Urinary bladder (tissue), 3 donors: ENCODE measurements at regions not wholly inside any gene's neighbourhood (a gene's known extent, or its start where the extent isn't known, plus 50 kb on each side); places are given as distances from the start of the nearest gene placed in this dataset.
"Not testable (repeated sequence)": the region's sequence is repeated elsewhere in the genome, so short reads cannot be mapped to it uniquely, and the experiment has no call there.

ENCODE experiments used
- DNase-seq: peaks from one replicate; pipeline ENCODE4 v3.0.0-alpha.2; 2015; ENCODE audit errors: extremely low spot score
- H3K27ac ChIP-seq: one replicate; pipeline ENCODE4 v1.5.1; 2013; ENCODE audit warnings: low read depth, mild to moderate bottlenecking, moderate library complexity
- H3K36me3 ChIP-seq: one replicate; pipeline ENCODE4 v1.6.1; 2013; ENCODE audit warnings: mild to moderate bottlenecking, moderate library complexity; ENCODE audit not compliant: insufficient read depth
- H3K4me1 ChIP-seq: one replicate; pipeline ENCODE4 v1.6.1; 2013; ENCODE audit warnings: mild to moderate bottlenecking, moderate library complexity; ENCODE audit not compliant: insufficient read depth
- H3K4me3 ChIP-seq: one replicate; pipeline ENCODE4 v1.5.1; 2013; ENCODE audit warnings: low read depth, low read length
- WGBS: extraction: QIAGEN DNeasy Blood & Tissue Kit; methylation state at CpG from one replicate; pipeline ENCODE4 v1.1.7; 2013; 5-methylcytosine and 5-hydroxymethylcytosine counted together
- donor health status: healthy with polysubstance abuse.
- donor health status: healthy.

DNA sequence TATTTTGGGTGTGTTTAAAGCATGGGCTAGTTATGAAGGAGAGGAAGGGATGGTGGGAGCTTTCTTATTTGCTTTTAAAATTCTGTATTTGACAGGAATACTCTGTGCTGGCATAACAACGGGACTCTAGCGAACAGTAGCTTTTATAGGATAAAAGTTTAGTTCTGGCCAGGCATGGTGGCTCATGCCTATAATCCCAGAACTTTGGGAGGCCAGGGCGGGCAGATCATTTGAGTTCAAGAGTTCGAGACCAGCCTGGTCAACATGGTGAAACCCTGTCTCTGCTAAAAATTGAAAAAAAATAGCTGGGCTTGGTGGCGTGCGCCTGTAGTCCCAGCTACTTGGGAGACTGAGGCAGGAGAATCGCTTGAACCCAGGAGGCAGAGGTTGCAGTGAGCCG is 71.5 kb upstream of the GADD45A start:
- H3K27ac ChIP-seq, DNase-seq, H3K4me3 ChIP-seq, H3K36me3 ChIP-seq, H3K4me1 ChIP-seq: not testable (repeated sequence)
- 92% methylated on average over 8 of the region's 8 CpGs for WGBS

DNA sequence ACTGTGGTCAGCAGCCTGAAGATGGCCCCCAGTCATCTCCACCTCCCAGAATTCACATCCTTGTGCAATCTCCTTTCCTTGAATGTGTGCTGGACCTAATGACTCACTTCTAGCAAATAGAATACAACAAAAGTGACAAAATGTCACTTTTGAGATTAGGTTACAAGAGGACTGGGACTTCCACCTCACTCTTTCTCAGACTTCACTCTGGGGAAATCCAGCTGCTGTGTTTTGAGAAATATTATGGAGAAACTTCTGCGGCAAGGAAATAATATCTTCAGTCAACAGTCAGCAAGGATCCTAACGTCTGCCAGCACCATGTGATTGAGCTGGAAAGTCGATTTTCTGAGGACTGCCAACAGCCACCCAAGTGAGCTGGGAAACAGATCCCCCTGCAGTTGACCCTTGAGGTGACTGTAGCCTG is 70.5 kb upstream of the GADD45A start:
- no peak overlapping the region for H3K27ac ChIP-seq
- 76% methylated on average over 3 of the region's 3 CpGs for WGBS

DNA sequence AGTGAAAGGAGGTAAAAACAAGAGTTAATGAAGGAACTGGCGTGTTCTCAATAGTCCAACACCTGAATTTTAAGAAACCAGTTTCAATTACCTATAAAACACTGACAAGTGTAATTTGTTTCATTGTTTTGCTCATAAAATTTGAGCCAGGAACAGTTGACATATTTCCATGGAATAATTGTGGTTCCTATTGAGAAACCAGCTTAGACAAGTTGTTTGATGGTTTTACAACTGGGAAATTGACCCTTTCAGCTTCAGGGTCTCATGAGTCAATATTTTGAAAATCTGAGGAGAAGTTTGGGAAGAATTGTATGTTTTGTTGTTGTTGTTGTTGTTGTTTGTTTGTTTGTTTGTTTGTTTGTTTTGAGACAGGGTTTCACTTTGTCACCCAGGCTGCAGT is 69.1 kb upstream of the GADD45A start:
- H3K27ac ChIP-seq, result no peak overlapping the region
- H3K36me3 ChIP-seq, result no peaks in the 10 kb centered on the region

More for the DNA sequence above, 70.5 kb upstream of the GADD45A start:
- Histone ChIP-seq H3K4me3 (no peak overlapping the region), H3K4me1 (no peaks in the 10 kb centered on the region), H3K36me3 (no peaks in the 10 kb centered on the region)
- DNase-seq, result no peak

DNA sequence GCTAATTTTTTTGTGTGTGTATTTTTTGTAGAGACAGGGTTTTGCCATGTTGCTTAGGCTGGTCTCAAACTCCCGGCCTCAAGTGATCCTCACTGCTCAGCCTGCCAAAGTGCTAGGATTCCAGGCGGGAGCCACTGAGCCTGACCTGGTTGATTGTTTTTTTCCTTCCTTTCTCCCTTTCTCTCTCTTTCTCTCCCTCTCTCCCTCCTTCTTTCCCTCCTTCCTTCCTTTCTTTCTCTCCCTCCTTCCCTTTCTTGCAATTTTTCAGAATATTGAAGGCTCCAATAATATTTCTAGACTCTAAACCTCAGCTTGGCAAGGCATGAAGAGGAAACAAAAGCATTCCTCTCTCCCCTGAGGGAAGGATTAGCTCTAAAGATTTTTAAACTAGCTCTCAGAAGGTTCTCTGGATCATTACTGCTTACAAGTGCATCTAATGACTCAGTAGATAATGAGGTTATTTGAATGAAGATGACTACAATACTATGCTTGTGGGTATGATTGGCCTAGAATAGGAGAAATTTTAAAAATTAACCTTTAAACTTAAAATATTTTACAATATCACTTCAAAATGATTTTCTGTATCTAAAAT is 68.5 kb upstream of the GADD45A start:
- no peaks in the 10 kb centered on the region for H3K36me3 ChIP-seq
- H3K4me3 ChIP-seq, result no peak overlapping the region
- no peaks in the 10 kb centered on the region for H3K4me1 ChIP-seq
- no peak for DNase-seq
- H3K27ac ChIP-seq, result no peak overlapping the region
- WGBS, result 93% methylated on average over 2 of the region's 2 CpGs

More for the DNA sequence above, 69.1 kb upstream of the GADD45A start:
- H3K4me3 ChIP-seq, result no peak overlapping the region
- no peak for DNase-seq
- 98% methylated on average over 1 of the region's 1 CpG for WGBS
- no peaks in the 10 kb centered on the region for H3K4me1 ChIP-seq

DNA sequence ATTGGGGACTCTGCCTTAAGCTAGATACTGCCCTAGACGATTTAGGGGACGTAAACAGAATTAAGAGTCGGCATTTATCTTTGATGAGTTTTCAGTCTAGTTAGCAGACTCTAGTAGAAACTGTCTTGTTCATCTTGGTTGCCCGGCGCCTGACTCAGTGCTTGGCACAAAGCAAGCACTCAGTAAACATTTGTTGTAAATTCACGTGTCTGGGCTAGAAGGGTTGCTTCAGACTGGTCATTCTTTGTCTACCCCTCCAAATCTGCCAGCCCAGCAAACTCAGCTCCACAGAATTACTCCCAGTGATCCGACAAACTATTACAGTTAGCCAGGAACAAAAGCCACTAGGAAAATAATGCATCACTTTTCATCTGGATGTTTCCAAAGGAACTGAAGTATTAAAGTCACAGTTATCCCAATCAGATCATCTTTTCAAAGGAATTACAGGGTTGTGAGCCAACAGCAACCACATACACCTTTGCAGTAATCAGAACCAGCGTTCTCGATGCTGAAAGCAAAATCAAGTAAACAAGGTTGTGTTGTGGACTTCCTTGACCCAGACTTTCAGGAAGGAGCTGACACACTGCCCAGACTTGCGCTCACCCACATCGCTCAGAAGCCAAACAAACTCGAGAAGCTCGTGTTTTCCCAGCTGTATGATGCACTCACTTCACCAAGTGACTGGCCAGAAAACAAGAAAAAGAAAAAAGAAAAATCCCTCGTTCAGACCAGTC is 66.5 kb upstream of the GADD45A start:
- Histone ChIP-seq H3K36me3 (no peaks in the 10 kb centered on the region), H3K4me1 (no peaks in the 10 kb centered on the region), H3K4me3 (no peak overlapping the region), H3K27ac (peak overlapping the region; percentile 23)
- 29% methylated on average over 14 of the region's 14 CpGs for WGBS
- DNase-seq, result peak; percentile 31

DNA sequence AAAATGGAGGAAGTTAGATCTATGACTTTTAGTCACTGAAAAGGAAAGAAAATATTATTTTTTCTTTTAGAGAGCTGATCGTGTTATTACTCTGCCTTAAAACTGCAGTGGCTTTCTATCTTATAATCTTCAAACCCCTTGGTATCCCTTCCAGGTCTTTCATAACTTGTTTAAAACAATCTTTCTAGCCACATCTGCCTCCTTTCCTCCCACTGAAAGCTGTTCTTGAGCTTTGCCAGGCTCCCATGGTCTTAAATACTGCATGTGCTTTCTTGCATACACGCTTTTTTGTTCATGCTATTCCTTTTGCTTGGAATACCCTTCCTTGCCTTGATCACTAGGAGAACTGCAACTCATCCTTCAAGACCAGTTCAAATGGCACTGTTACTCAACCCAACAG is 65.9 kb upstream of the GADD45A start:
- peak overlapping the region; percentile 23 for H3K27ac ChIP-seq
- no peaks in the 10 kb centered on the region for H3K36me3 ChIP-seq
- no peaks in the 10 kb centered on the region for H3K4me1 ChIP-seq
- 29% methylated on average over 2 of the region's 2 CpGs for WGBS
- no peak for DNase-seq
- no peak overlapping the region for H3K4me3 ChIP-seq

DNA sequence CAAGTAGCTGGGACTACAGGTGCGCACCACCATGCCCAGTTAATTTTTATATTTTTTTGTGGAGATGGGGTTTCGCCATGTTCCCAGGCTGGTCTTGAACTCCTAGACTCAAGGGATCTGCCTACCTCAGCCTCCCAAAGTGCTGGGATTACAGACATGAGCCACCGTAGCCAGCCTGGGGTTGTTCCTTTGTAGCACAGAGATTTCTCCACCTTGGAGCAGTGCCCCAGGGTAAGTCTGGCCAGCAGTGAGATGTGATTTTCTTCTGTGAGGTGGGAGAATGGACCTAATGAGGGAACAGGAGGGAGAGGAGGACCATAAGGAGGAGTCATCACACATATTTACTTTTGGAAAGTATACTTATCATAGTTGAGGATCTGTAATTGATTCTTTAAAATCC is 61.1 kb upstream of the GADD45A start:
- Histone ChIP-seq H3K27ac (no peak overlapping the region), H3K36me3 (no peaks in the 10 kb centered on the region), H3K4me3 (no peak overlapping the region), H3K4me1 (no peaks in the 10 kb centered on the region)
- 93% methylated on average over 3 of the region's 3 CpGs for WGBS
- no peak for DNase-seq

DNA sequence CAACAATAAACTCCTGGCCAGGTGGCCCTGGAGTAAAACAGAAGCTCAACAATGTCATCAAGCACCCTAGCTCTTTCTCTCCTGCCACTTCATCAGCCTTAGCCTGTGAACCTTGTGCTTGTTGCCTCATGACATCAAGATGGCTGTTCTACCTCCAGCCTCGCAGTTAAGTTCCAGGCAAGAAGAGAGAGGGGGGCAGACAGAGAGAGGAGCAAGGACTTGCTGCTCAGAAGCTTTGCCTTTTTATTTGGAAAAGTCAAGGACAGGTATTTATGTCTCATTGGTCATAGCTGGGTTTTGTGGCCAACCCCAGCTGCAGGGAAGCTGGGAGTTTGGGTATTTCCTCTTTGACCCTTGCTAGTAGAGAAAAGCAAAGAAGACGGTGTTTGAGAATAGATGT is 60.3 kb upstream of the GADD45A start:
- DNase-seq, result no peak
- WGBS, result 94% methylated on average over 2 of the region's 2 CpGs
- no peaks in the 10 kb centered on the region for H3K4me1 ChIP-seq

DNA sequence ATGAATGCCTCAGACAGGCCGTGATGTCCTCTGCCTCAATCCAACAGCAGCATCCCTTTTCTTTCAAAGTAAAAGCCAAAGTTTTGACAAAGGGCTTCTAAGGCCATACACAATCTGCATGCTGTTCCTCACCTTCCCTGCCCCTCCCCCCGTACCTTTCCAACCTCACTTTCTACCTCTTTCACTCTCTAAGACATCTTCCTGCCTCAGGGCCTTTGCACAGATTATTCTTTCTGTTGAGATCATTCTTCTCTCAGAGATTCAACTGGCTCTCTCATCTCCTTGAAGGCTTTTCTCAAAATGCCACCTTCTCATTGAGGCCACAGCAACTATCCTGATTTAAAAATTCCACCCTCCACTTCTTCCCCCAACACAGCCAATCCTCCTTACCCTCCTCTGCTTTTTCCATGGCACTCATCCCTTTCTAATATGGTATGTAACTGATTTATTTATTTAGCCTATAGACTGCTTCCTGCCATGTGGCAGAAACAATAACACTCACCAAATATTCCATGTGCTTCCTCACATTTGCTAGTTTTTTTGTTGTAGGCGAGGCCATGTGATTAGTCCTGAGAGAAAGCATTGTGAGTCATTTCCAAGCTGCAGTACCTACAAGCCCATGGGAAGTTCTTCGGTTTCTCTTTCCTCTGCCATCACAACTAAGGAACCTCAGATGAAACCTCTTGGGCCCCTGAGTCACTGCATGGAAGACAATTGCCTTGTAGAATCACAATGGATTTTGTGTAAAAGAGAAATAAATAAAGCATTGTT is 58.7 kb upstream of the GADD45A start:
- Histone ChIP-seq H3K36me3 (no peaks in the 10 kb centered on the region), H3K4me1 (no peaks in the 10 kb centered on the region), H3K4me3 (no peak overlapping the region), H3K27ac (no peak overlapping the region)
- WGBS, result 91% methylated on average over 4 of the region's 4 CpGs
- no peak for DNase-seq

More for the DNA sequence above, 60.3 kb upstream of the GADD45A start:
- Histone ChIP-seq H3K27ac (no peak overlapping the region), H3K36me3 (no peaks in the 10 kb centered on the region), H3K4me3 (no peak overlapping the region)

DNA sequence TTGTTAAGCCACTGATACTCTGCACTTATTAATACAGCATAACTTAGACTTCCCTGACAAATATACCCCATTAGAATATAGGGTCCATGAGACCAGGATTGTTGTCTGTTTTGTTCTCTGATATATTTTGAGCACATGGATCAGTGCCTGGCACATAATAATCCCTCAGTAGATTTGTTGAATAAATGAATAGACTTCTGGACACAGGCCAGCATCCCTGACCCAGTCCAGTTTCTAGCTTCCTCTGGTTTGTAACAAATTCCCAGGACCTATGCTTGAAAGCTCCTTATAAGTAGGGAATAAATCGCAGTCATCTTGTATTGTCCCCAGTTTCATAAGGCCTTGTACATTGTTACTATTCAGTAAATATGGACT is 58.2 kb upstream of the GADD45A start:
- no peak overlapping the region for H3K27ac ChIP-seq

DNA sequence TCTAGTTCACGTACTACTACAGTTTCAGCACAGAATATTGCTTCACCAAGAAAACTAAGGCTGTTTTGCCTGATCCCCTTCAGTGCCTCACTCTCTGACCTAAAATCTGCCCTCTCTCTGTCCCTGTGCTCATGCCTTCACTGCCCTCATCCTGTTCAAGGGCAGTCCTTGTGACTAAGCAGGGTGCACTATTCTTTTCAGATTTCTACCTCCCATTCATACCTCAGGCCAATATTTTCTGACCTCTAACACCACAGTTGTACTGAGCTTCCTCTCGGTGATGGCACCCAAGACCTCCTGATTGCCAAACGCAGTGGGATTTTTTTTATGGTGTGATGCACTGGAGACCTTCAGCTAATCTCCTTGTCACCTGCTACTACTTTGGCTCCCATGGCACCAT is 57.7 kb upstream of the GADD45A start:
- no peak overlapping the region for H3K27ac ChIP-seq
- 88% methylated on average over 3 of the region's 3 CpGs for WGBS
- no peak overlapping the region for H3K4me3 ChIP-seq
- DNase-seq, result no peak
- no peaks in the 10 kb centered on the region for H3K36me3 ChIP-seq
- no peaks in the 10 kb centered on the region for H3K4me1 ChIP-seq

More for the DNA sequence above, 58.2 kb upstream of the GADD45A start:
- no peaks in the 10 kb centered on the region for H3K4me1 ChIP-seq
- no peaks in the 10 kb centered on the region for H3K36me3 ChIP-seq
- H3K4me3 ChIP-seq, result no peak overlapping the region
- DNase-seq, result no peak
- 89% methylated on average over 1 of the region's 1 CpG for WGBS

DNA sequence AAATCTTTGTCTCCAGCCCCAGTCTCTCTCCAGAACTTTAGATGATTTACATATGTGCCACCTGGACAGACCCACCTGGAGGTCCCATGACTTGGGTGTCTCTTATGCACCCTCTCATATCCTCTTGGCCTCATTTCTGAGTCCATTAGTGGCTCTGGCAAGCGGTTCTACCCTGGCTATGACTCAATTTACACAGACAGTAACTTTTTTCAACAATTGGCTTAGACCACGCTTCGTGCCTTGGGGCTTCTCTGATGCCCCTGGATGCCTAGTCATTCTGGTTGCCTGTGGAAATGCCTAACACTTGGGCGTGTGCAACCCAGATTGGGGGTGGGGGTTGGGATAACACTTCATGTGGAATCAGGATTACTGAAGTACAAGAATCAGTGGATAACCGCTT is 57.1 kb upstream of the GADD45A start:
- 95% methylated on average over 5 of the region's 5 CpGs for WGBS
- Histone ChIP-seq H3K36me3 (no peaks in the 10 kb centered on the region), H3K27ac (no peak overlapping the region), H3K4me1 (no peaks in the 10 kb centered on the region), H3K4me3 (no peak overlapping the region)
- no peak for DNase-seq

DNA sequence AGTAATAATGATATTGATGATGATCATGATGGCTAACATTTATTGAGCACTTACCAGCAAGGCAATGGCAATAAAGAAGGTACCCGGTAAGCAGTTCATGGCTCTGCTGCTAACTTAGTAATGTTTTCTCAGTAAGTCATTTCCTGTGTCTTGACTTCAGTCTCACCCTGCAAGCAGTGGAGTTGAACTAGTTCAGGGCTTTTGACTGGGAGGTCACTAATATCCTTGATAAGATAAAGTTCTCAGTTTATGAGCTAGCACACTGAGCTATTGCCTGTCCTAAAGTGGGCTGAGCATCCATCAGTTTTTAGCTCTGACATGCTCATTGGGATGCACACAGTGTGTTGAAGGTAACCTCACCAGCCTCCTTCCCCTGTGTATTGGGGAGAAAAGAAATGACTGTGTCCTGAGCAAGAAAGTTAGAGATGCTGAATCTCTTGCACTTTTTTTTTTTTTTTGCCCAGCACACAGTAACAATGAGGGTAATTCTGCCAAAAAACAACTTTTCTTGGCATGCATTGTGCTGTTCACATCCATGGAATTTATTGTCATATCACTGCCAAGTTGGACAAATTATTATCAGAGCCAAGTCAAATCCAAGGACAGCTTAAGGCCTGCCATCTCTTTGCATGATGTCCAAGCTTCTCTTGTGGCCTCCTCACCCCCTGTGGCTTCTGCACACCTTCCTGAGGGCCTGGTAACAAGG is 55.5 kb upstream of the GADD45A start:
- WGBS, result 58% methylated on average over 1 of the region's 1 CpG

More for the DNA sequence above, 55.5 kb upstream of the GADD45A start:
- H3K4me1 ChIP-seq, result no peaks in the 10 kb centered on the region
- no peaks in the 10 kb centered on the region for H3K36me3 ChIP-seq
- no peak overlapping the region for H3K27ac ChIP-seq
- no peak overlapping the region for H3K4me3 ChIP-seq
- no peak for DNase-seq
